Panc1 (cell line): ENCODE measurements at regions not wholly inside any gene's neighbourhood (a gene's known extent, or its start where the extent isn't known, plus 50 kb on each side); places are given as distances from the start of the nearest gene placed in this dataset.

Source experiments
- ATAC-seq: fragments of 200-7000 bp; cut with Tn5 transposase; 2 replicates; pipeline ENCODE4 v1.9.1; 2020; ENCODE audit warnings: mild to moderate bottlenecking, moderate library complexity
- BruUV-seq: library from RNA; stranded (reverse); fragments of 400-500 nt; replicated peaks from 2 replicates; lab custom pipeline; 2021; lab: Mats Ljungman, UMichigan
- CTCF ChIA-PET: fragments of 300-600 bp; sonication (Branson Sonifier 250); formaldehyde crosslinking; loops from one replicate; lab custom pipeline; 2022; ENCODE audit warnings: antibody characterized with exemption; lab: Charles Lee
- POLR2A ChIA-PET: fragments of 300-600 bp; sonication (Branson Sonifier 250); formaldehyde crosslinking; loops from one replicate; lab custom pipeline; 2022; ENCODE audit warnings: antibody characterized with exemption; lab: Charles Lee
- DNase-seq: peaks from one replicate; pipeline ENCODE4 v3.0.0-alpha.2; 2010; ENCODE audit warnings: low read depth, low spot score
- H3K27ac ChIP-seq: 2 replicates; pipeline ENCODE4 v1.5.1; 2011; ENCODE audit warnings: mild to moderate bottlenecking, low read length, inconsistent platforms
- H3K27me3 ChIP-seq: fragments of 200-500 bp; sonication (Bioruptor generic); 2 replicates; pipeline ENCODE4 v1.6.0; 2014; ENCODE audit warnings: low read length, inconsistent platforms; ENCODE audit not compliant: control insufficient read depth, insufficient read depth
- H3K36me3 ChIP-seq: fragments of 200-500 bp; sonication (Bioruptor generic); 2 replicates; pipeline ENCODE4 v1.5.1; 2014; ENCODE audit warnings: inconsistent platforms, mild to moderate bottlenecking, low read length, moderate library complexity; ENCODE audit not compliant: control insufficient read depth, insufficient read depth
- H3K4me1 ChIP-seq: 2 replicates; pipeline ENCODE4 v1.5.1; 2011; ENCODE audit warnings: inconsistent platforms, mild to moderate bottlenecking, low read length, moderate library complexity; ENCODE audit not compliant: control insufficient read depth, insufficient read depth
- H3K4me3 ChIP-seq, 2 experiments: 2 replicates each; pipeline ENCODE4 v1.5.1; 2011 to 2012; ENCODE audit warnings: low read depth in 2 of 2, low read length in 2 of 2, mild to moderate bottlenecking in 2 of 2, inconsistent platforms in 1 of 2, moderate library complexity in 1 of 2
- H3K9me3 ChIP-seq: fragments of 200-500 bp; sonication (Bioruptor generic); 2 replicates; pipeline ENCODE4 v1.5.1; 2014; ENCODE audit warnings: low read depth, mild to moderate bottlenecking, inconsistent platforms, low read length, moderate library complexity; ENCODE audit not compliant: control insufficient read depth, insufficient read depth
- POLR2AphosphoS5 ChIP-seq: IDR thresholded peaks from 2 replicates; pipeline ENCODE4 v1.6.1; 2012; ENCODE audit warnings: mild to moderate bottlenecking, low read depth, low read length, moderate library complexity
- REST ChIP-seq, 2 experiments: IDR thresholded peaks; 2 replicates each; pipeline ENCODE4 v1.6.1; 2011 to 2012; ENCODE audit warnings: low read depth in 2 of 2, control low read depth in 1 of 2, low read length in 1 of 2, mild to moderate bottlenecking in 1 of 2, moderate library complexity in 1 of 2; ENCODE audit not compliant: insufficient read depth in 1 of 2
- SIN3A ChIP-seq: IDR thresholded peaks from 2 replicates; pipeline ENCODE4 v1.6.1; 2012; ENCODE audit warnings: low read depth, mild to moderate bottlenecking, low read length, moderate library complexity, borderline replicate concordance; ENCODE audit not compliant: insufficient read depth
- TCF7L2 ChIP-seq: IDR thresholded peaks from 2 replicates; pipeline ENCODE4 v1.6.1; 2011; ENCODE audit warnings: mild to moderate bottlenecking, low read depth, low read length, inconsistent platforms
- in situ Hi-C: cut with HindIII; loops from 2 replicates; pipeline ENCODE4 v1.10.0; 2016; ENCODE audit warnings: low sequenced_read_pairs, low pct_unique_long_range_greater_than_20kb
- intact Hi-C: fragments of 100-400 bp; cut with micrococcal nuclease; formaldehyde crosslinking; loops from one replicate; pipeline ENCODE4 v1.10.0; 2022; ENCODE audit not compliant: unreplicated experiment
- TF ChIP-seq, protein P1 (sequence below): fragments of 450-650 bp; IDR thresholded peaks from 2 replicates; pipeline ENCODE4 v1.5.1; 2017; ENCODE audit warnings: mild to moderate bottlenecking

- ATAC-seq (no peak), DNase-seq (no peak)
- H3K9me3 ChIP-seq = no peaks in the 10 kb centered on the region
- intact Hi-C loops = no loop called here
- no peak overlapping the region for H3K4me3 ChIP-seq
- ChIA-PET POLR2A (no interaction called here), CTCF (no interaction called here)
- BruUV-seq = no TSS peak
- in situ Hi-C loops = no loop called here
- no peaks in the 10 kb centered on the region for H3K27me3 ChIP-seq
- TF ChIP-seq SIN3A = no peak
- TF ChIP-seq, protein P1, sequence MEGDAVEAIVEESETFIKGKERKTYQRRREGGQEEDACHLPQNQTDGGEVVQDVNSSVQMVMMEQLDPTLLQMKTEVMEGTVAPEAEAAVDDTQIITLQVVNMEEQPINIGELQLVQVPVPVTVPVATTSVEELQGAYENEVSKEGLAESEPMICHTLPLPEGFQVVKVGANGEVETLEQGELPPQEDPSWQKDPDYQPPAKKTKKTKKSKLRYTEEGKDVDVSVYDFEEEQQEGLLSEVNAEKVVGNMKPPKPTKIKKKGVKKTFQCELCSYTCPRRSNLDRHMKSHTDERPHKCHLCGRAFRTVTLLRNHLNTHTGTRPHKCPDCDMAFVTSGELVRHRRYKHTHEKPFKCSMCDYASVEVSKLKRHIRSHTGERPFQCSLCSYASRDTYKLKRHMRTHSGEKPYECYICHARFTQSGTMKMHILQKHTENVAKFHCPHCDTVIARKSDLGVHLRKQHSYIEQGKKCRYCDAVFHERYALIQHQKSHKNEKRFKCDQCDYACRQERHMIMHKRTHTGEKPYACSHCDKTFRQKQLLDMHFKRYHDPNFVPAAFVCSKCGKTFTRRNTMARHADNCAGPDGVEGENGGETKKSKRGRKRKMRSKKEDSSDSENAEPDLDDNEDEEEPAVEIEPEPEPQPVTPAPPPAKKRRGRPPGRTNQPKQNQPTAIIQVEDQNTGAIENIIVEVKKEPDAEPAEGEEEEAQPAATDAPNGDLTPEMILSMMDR = no peak
- TF ChIP-seq POLR2AphosphoS5 = no peak
- TF ChIP-seq REST (IDR thresholded peaks at IDR 0.05; ENCODE audit: insufficient read depth in 1 of 2, low read depth in 2 of 2, low read length in 1 of 2) = no peak
- TF ChIP-seq TCF7L2 = no peak
- no peaks in the 10 kb centered on the region for H3K36me3 ChIP-seq
- H3K27ac ChIP-seq = no peak overlapping the region
- H3K4me1 ChIP-seq = no peaks in the 10 kb centered on the region
Measured at GRCh38 chr10:30747633-30748032, 118.1 kb upstream of the LYZL2 start.

GRCh38 chr10:30745953-30746352 lies 116.4 kb upstream of the LYZL2 start:
- intact Hi-C loops (no loop called here), in situ Hi-C loops (no loop called here)
- no peaks in the 10 kb centered on the region for H3K9me3 ChIP-seq
- POLR2A ChIA-PET = no interaction called here
- TF ChIP-seq REST (IDR thresholded peaks at IDR 0.05; ENCODE audit: insufficient read depth in 1 of 2, low read depth in 2 of 2, low read length in 1 of 2) (no peak), SIN3A (no peak), TCF7L2 (no peak), POLR2AphosphoS5 (no peak)
- TF ChIP-seq, protein P1 = no peak
- CTCF ChIA-PET = no interaction called here
- ATAC-seq (no peak), DNase-seq (no peak)
- BruUV-seq = no TSS peak
- H3K36me3 ChIP-seq = no peaks in the 10 kb centered on the region
- no peak overlapping the region for H3K4me3 ChIP-seq
- H3K4me1 ChIP-seq = no peaks in the 10 kb centered on the region
- H3K27me3 ChIP-seq = no peaks in the 10 kb centered on the region
- no peak overlapping the region for H3K27ac ChIP-seq
